ENCODE measurements at regions not wholly inside any gene's neighbourhood (a gene's known extent, or its start where the extent isn't known, plus 50 kb on each side); places are given as distances from the start of the nearest gene placed in this dataset.
A peak's percentile ranks its signal among the peaks of the same experiment; 100 is the strongest.

GRCh38 chr11:15852179-15852578 is 504.2 kb downstream of the SOX6 start:
- TF ChIP-seq POLR2A (IDR thresholded peaks at IDR 0.05) (no peak), CTCF (IDR thresholded peaks at IDR 0.05) (peak in 4 of 6 experiments; percentile 29 to 65 (median 46))
